Coronary artery (tissue), 2 donors: ENCODE measurements at regions not wholly inside any gene's neighbourhood (a gene's known extent, or its start where the extent isn't known, plus 50 kb on each side); places are given as distances from the start of the nearest gene placed in this dataset.

ENCODE experiments used
- DNase-seq: peaks from one replicate; pipeline ENCODE4 v3.0.0-alpha.2; 2017; ENCODE audit warnings: low spot score
- H3K27ac ChIP-seq, 2 donors: fragments of 200-600 bp; sonication (generic); one replicate each; pipeline ENCODE4 v1.5.1; 2016 to 2019
- H3K4me3 ChIP-seq: fragments of 200-600 bp; sonication (generic); 2 replicates; pipeline ENCODE4 v1.5.1; 2016; ENCODE audit warnings: mild to moderate bottlenecking, moderate library complexity
- TF ChIP-seq, protein P1 (sequence below): fragments of 200-600 bp; sonication (generic); IDR thresholded peaks from one replicate; pipeline ENCODE4 v1.5.1; 2019; ENCODE audit warnings: antibody characterized with exemption

- no peak overlapping the region for H3K27ac ChIP-seq
- no peak for DNase-seq
- TF ChIP-seq, protein P1, sequence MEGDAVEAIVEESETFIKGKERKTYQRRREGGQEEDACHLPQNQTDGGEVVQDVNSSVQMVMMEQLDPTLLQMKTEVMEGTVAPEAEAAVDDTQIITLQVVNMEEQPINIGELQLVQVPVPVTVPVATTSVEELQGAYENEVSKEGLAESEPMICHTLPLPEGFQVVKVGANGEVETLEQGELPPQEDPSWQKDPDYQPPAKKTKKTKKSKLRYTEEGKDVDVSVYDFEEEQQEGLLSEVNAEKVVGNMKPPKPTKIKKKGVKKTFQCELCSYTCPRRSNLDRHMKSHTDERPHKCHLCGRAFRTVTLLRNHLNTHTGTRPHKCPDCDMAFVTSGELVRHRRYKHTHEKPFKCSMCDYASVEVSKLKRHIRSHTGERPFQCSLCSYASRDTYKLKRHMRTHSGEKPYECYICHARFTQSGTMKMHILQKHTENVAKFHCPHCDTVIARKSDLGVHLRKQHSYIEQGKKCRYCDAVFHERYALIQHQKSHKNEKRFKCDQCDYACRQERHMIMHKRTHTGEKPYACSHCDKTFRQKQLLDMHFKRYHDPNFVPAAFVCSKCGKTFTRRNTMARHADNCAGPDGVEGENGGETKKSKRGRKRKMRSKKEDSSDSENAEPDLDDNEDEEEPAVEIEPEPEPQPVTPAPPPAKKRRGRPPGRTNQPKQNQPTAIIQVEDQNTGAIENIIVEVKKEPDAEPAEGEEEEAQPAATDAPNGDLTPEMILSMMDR, result no peak
- no peak overlapping the region for H3K4me3 ChIP-seq
These were observed 116.1 kb downstream of the UCHL5 start for GRCh38 chr1:192943108-192943507.

DNA sequence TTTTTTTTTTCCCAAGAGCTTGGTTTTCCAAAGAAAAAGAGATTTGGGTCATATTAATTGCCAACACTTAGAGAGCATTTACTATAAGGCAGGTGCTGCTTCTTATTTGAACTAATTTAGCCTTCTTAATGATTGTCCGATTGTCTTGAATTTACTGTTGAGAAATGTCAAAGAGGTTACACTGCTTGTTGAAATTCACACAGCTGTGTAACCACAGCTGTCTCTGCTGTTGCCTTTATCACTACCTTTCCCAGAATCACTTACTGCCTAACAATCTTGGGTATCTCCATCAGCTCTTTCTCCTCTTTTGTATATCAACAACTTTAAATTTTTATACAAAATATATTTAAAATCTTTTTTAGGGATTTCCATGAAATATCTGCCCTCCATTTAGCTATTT is 115.6 kb downstream of the UCHL5 start:
- Histone ChIP-seq H3K27ac (no peak overlapping the region), H3K4me3 (no peak overlapping the region)
- TF ChIP-seq, protein P1, result no peak
- no peak for DNase-seq

GRCh38 chr1:192945390-192946130 is 113.6 kb downstream of the UCHL5 start:
- TF ChIP-seq, protein P1, result no peak
- DNase-seq, result no peak
- H3K27ac ChIP-seq, result no peak overlapping the region
- no peak overlapping the region for H3K4me3 ChIP-seq

GRCh38 chr1:192949783-192950182 is 109.4 kb downstream of the UCHL5 start:
- Histone ChIP-seq H3K4me3 (no peak overlapping the region), H3K27ac (no peak overlapping the region)
- no peak for DNase-seq
- TF ChIP-seq, protein P1, result no peak

DNA sequence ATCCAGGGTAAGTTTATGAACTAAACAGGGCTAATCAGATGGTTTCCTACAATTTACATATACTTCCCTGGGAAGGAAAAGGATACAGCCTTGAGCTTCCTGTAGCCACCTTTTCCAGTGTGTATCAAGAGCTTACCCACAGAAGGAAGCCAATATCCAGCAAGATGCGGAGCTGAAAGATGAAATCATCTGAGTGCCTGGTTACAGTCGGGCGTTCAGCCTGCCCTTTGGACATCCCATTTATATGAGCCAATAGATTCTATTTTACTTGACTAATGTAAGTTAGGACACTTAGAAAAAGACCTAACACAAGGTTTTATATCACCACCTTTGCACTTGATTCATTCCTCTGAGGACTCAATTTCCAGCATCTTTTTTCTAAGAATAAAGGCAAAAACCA is 108.2 kb downstream of the UCHL5 start:
- Histone ChIP-seq H3K27ac (no peak overlapping the region), H3K4me3 (no peak overlapping the region)
- no peak for DNase-seq
- TF ChIP-seq, protein P1, result no peak

- Histone ChIP-seq H3K4me3 (no peak overlapping the region), H3K27ac (no peak overlapping the region)
- TF ChIP-seq, protein P1, result no peak
- no peak for DNase-seq
These were observed 107.3 kb downstream of the UCHL5 start for GRCh38 chr1:192951691-192952460.

GRCh38 chr1:192952646-192953045 is 106.5 kb downstream of the UCHL5 start:
- TF ChIP-seq, protein P1, result no peak
- Histone ChIP-seq H3K4me3 (no peak overlapping the region), H3K27ac (no peak overlapping the region)
- DNase-seq, result no peak
